Psoas muscle (tissue), 7 donors: ENCODE measurements at regions not wholly inside any gene's neighbourhood (a gene's known extent, or its start where the extent isn't known, plus 50 kb on each side); places are given as distances from the start of the nearest gene placed in this dataset.

Source experiments
- ATAC-seq, 4 donors: fragments of 200-7000 bp; cut with Tn5 transposase; one replicate each; pipeline ENCODE4 v1.9.1; 2020; ENCODE audit warnings: moderate library complexity in 3 of 4, mild to moderate bottlenecking in 2 of 4
- DNase-seq, 2 donors: peaks; one replicate each; pipeline ENCODE4 v3.0.0-alpha.2; 2020
- H3K27ac ChIP-seq: fragments of 200-600 bp; one replicate; pipeline ENCODE4 v1.8.0; 2022
- H3K27me3 ChIP-seq, 3 donors: fragments of 200-600 bp in 1 of 3; one replicate each; pipeline versions ENCODE4 v1.6.1 to v1.8.0; 2013 to 2022; ENCODE audit warnings: low read length in 2 of 3, mild to moderate bottlenecking in 2 of 3, moderate library complexity in 1 of 3; ENCODE audit not compliant: insufficient read depth in 3 of 3
- H3K36me3 ChIP-seq, 2 donors: fragments of 200-600 bp in 1 of 2; one replicate each; pipeline versions ENCODE4 v1.6.1 to v1.8.0; 2013 to 2022; ENCODE audit warnings: low read depth in 1 of 2, mild to moderate bottlenecking in 1 of 2, moderate library complexity in 1 of 2; ENCODE audit not compliant: insufficient read depth in 1 of 2
- H3K4me1 ChIP-seq: fragments of 200-600 bp; one replicate; pipeline ENCODE4 v1.8.0; 2022
- H3K4me3 ChIP-seq: fragments of 200-600 bp; one replicate; pipeline ENCODE4 v1.8.0; 2022; ENCODE audit warnings: mild to moderate bottlenecking
- H3K9me3 ChIP-seq: fragments of 200-600 bp; one replicate; pipeline ENCODE4 v1.8.0; 2022
- CTCF ChIP-seq: fragments of 200-600 bp; IDR thresholded peaks from one replicate; pipeline ENCODE4 v1.8.0; 2022; ENCODE audit warnings: antibody characterized with exemption
- WGBS, 3 donors: extraction: QIAGEN DNeasy Blood & Tissue Kit; methylation state at CpG; one replicate each; pipeline versions ENCODE4 v1.1.6 to v1.1.7; 2013; 5-methylcytosine and 5-hydroxymethylcytosine counted together
- intact Hi-C, 2 donors: fragments of 100-400 bp; cut with DNase I; formaldehyde crosslinking; loops; one replicate each; pipeline versions ENCODE4 v1.11.0 to v1.14.2; 2022
- donor health status: healthy with polysubstance abuse.
- donor health status: DM: no; HTN: no; CAD: no; lungs with moderate emphysema.
- donor health status: Bipolar disorder and iron deficiency.
- donor health status: healthy.
- donor health status: DM: yes; HTN: yes; CAD: no.
- donor health status: DM: no; HTN: no; CAD: no.
- donor health status: DM: yes; HTN: yes; CAD: no.

DNA sequence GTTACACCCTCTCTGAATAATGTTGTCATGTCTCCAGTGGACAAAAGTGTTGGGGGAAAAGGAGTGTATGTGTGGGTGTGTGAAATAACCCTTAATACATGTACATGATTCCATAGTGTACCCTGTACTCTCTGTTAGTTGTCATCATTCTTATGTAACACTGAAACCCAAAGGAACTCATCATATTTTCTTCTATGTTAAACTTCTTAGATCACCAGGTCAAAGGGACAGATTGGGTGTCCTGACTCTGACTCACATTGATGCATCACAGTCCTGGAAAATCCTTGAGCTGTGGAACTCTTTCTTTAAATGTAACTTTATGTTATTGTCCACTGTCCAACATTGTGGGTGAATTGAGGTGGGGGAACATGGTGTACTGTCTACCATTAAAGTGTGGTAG, 350.5 kb downstream of the DHX35 start:
- no peaks in the 10 kb centered on the region for H3K27me3 ChIP-seq
- no peak for TF ChIP-seq CTCF
- ATAC-seq (no peak), DNase-seq (no peak)
- H3K27ac ChIP-seq = no peak overlapping the region
- no peaks in the 10 kb centered on the region for H3K9me3 ChIP-seq
- no peaks in the 10 kb centered on the region for H3K4me1 ChIP-seq
- no peaks in the 10 kb centered on the region for H3K36me3 ChIP-seq
- intact Hi-C loops = no loop called here
- H3K4me3 ChIP-seq = no peak overlapping the region

DNA sequence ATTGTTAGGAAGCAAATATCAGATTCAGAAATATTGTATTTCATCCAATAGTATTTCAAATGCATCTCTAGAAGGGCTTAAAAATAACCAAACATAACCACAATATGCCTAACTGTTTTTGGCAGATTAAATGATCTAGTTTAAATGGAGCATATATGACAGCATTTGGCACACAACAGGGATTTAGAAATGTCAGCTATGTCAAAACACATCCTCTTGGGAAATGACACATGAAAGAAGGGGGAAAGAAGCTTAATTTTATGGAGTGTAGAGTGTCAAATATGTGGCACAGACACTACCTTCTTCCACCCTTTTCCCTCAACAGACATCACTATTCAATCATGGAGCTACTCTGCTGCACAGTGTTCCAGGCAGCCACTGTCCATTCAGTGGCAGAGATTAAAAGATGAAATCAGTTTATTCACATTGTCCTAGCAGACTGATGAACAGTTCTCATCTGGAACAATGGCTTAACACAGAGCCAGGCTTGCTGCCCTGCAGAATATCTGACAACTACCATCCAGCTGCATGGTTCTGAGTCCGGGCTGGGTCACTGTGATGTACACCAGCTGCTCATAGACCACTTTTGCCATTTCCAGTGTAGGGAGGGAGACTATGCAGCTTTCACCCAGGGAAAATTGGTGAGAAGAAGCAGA, 349.8 kb downstream of the DHX35 start:
- no peaks in the 10 kb centered on the region for H3K27me3 ChIP-seq
- intact Hi-C loops = no loop called here
- no peak overlapping the region for H3K27ac ChIP-seq
- no peaks in the 10 kb centered on the region for H3K9me3 ChIP-seq
- DNase-seq (no peak), ATAC-seq (no peak)
- H3K4me3 ChIP-seq = no peak overlapping the region
- no peak for TF ChIP-seq CTCF
- 44 to 70% (median 63%) methylated on average over 1 of the region's 1 CpG for WGBS, 3 donors
- no peaks in the 10 kb centered on the region for H3K4me1 ChIP-seq
- H3K36me3 ChIP-seq = no peaks in the 10 kb centered on the region

GRCh38 chr20:39310363-39310995, 348.3 kb downstream of the DHX35 start:
- ATAC-seq = no peak
- no peak overlapping the region for H3K27ac ChIP-seq
- no peaks in the 10 kb centered on the region for H3K27me3 ChIP-seq
- intact Hi-C loops = no loop called here
- no peaks in the 10 kb centered on the region for H3K4me1 ChIP-seq
- no peaks in the 10 kb centered on the region for H3K36me3 ChIP-seq
- no peaks in the 10 kb centered on the region for H3K9me3 ChIP-seq
- DNase-seq = no peak
- no peak overlapping the region for H3K4me3 ChIP-seq
- 48 to 64% (median 58%) methylated on average over 9 of the region's 9 CpGs for WGBS, 3 donors
- no peak for TF ChIP-seq CTCF

DNA sequence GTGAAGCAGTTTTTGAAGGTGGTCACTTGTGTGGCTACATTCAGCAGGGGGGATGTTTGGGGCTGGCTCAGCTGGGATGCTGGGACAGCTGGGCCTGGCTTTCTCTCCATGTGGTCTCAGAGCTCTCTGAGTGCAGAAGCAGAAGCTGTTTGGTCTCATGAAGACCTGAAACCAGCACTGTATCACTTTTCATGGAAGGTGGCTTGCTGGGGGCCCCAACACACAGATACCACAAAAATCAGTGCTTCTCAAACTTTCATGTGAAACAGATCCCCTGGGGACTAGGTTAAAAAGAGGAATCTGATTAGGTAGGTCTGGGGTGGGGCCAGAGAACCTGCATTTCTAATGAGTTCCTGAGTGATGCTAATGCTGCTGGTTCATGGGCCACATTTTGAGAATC, 347.3 kb downstream of the DHX35 start:
- DNase-seq = no peak
- H3K27ac ChIP-seq = no peak overlapping the region
- H3K9me3 ChIP-seq = no peaks in the 10 kb centered on the region
- no peaks in the 10 kb centered on the region for H3K27me3 ChIP-seq
- no peak for ATAC-seq
- no peaks in the 10 kb centered on the region for H3K4me1 ChIP-seq
- no peak for TF ChIP-seq CTCF
- no peaks in the 10 kb centered on the region for H3K36me3 ChIP-seq
- intact Hi-C loops = no loop called here
- no peak overlapping the region for H3K4me3 ChIP-seq

DNA sequence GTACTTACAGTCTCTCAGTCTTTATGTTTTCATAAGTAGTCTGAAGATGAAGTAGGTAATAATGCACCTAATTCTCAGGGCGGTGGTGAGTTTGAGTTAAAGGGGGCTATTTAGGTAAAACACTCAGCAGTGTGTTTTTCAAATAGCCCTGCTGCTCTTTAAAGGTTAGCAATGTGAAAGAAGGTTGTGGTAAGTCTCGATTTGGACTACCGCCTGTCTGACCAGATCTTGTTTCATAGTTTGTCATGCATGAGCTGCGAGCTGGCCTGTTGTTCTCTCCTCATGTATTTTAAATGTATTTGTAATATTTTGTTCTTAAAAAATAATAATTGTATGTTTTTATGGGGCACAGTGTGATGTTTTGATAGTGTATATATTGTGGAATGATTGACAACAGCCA, 340.2 kb downstream of the DHX35 start:
- DNase-seq = no peak
- Histone ChIP-seq H3K27ac (no peak overlapping the region), H3K4me3 (no peak overlapping the region), H3K9me3 (no peaks in the 10 kb centered on the region), H3K27me3 (peaks cover 0 to 5% (median 0%) of the 10 kb centered on the region in 3 donors), H3K4me1 (no peaks in the 10 kb centered on the region), H3K36me3 (no peaks in the 10 kb centered on the region)
- no peak for TF ChIP-seq CTCF
- WGBS, 3 donors = 44 to 65% (median 44%) methylated on average over 4 of the region's 4 CpGs
- intact Hi-C loops = no loop called here
- ATAC-seq = no peak
